T-helper 1 cell treated with Interleukin-12 subunit alpha and Interleukin-12 subunit beta and Interleukin-4 antibody, amounts not matched to agents 30 μg/mL and 1 μg/mL, for 36 hours (primary cell): ENCODE measurements at regions not wholly inside any gene's neighbourhood (a gene's known extent, or its start where the extent isn't known, plus 50 kb on each side); places are given as distances from the start of the nearest gene placed in this dataset.

Experiments
- H3K27ac Mint-ChIP-seq: one replicate; pipeline ENCODE4 v1.8.0; 2021; ENCODE audit warnings: mild to moderate bottlenecking, mixed read lengths
- H3K27me3 Mint-ChIP-seq: one replicate; pipeline ENCODE4 v1.8.0; 2021; ENCODE audit warnings: low read depth, mixed read lengths
- H3K36me3 Mint-ChIP-seq: one replicate; pipeline ENCODE4 v1.8.0; 2021; ENCODE audit warnings: low read depth, mixed read lengths
- H3K4me1 Mint-ChIP-seq: one replicate; pipeline ENCODE4 v1.8.0; 2021; ENCODE audit warnings: low read depth, mixed read lengths
- H3K4me3 Mint-ChIP-seq: one replicate; pipeline ENCODE4 v1.8.0; 2021; ENCODE audit warnings: mild to moderate bottlenecking, moderate library complexity, mixed read lengths
- H3K9me3 Mint-ChIP-seq: one replicate; pipeline ENCODE4 v1.8.0; 2021; ENCODE audit warnings: mixed read lengths

- Mint-ChIP-seq H3K9me3 (peaks cover 21% of the 10 kb centered on the region), H3K4me3 (no peak overlapping the region), H3K27me3 (no peaks in the 10 kb centered on the region), H3K36me3 (no peaks in the 10 kb centered on the region), H3K27ac (no peak overlapping the region), H3K4me1 (no peaks in the 10 kb centered on the region)
Observed at GRCh38 chr16:5442054-5442453, 344.5 kb upstream of the EEF2KMT start.

- no peaks in the 10 kb centered on the region for H3K36me3 Mint-ChIP-seq
- H3K9me3 Mint-ChIP-seq, result peaks cover 21% of the 10 kb centered on the region
- no peaks in the 10 kb centered on the region for H3K4me1 Mint-ChIP-seq
- no peak overlapping the region for H3K4me3 Mint-ChIP-seq
- no peaks in the 10 kb centered on the region for H3K27me3 Mint-ChIP-seq
- H3K27ac Mint-ChIP-seq, result no peak overlapping the region
Observed at GRCh38 chr16:5438591-5438990, 341.0 kb upstream of the EEF2KMT start.

GRCh38 chr16:5433587-5433986, 336.0 kb upstream of the EEF2KMT start:
- H3K4me3 Mint-ChIP-seq, result no peak overlapping the region
- H3K4me1 Mint-ChIP-seq, result no peaks in the 10 kb centered on the region
- no peaks in the 10 kb centered on the region for H3K36me3 Mint-ChIP-seq
- no peaks in the 10 kb centered on the region for H3K27me3 Mint-ChIP-seq
- no peak overlapping the region for H3K27ac Mint-ChIP-seq
- H3K9me3 Mint-ChIP-seq, result peaks cover under 1% of the 10 kb centered on the region

DNA sequence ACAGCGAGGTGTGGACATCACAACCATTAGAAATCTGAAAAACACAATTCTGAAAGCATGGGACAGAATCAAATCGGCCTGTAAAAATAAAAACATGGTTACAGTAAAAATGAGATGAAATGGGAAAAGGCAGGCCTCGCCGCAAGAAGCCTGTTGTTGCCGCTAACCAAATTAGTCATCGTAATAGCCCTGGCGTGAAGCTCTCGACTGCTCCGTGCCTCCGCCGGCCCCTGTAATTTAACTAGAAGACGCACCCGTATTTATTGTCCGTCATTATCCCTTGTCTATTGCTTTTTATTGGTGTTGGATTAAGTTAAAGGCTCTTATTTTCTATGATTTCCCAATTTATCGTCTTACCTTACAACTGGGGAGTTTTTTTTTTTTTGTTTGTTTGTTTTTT, 334.6 kb upstream of the EEF2KMT start:
- Mint-ChIP-seq H3K27ac (no peak overlapping the region), H3K27me3 (no peaks in the 10 kb centered on the region), H3K9me3 (no peaks in the 10 kb centered on the region), H3K36me3 (no peaks in the 10 kb centered on the region), H3K4me3 (no peak overlapping the region), H3K4me1 (no peaks in the 10 kb centered on the region)

DNA sequence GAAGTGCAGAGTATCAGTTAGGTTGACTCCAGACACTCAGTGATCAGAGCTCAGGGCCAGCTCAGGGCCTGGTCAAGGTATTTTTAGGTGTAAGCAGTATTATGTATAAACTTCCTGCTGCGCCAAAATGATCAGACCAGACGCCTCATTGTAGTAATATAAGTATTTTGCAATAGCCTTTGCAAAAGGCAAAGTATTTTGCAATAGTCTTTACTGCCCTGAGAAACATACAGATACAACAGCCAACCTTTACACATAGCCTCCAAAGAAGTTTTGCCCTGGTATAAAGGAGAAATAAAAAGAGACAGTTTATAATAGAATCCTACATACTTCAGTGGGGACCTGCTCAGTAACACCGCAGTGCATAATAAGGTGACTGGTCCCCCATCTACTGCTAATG, 333.0 kb upstream of the EEF2KMT start:
- H3K9me3 Mint-ChIP-seq, result no peaks in the 10 kb centered on the region
- H3K27ac Mint-ChIP-seq, result no peak overlapping the region
- no peaks in the 10 kb centered on the region for H3K36me3 Mint-ChIP-seq
- no peak overlapping the region for H3K4me3 Mint-ChIP-seq
- H3K27me3 Mint-ChIP-seq, result no peaks in the 10 kb centered on the region
- H3K4me1 Mint-ChIP-seq, result no peaks in the 10 kb centered on the region

DNA sequence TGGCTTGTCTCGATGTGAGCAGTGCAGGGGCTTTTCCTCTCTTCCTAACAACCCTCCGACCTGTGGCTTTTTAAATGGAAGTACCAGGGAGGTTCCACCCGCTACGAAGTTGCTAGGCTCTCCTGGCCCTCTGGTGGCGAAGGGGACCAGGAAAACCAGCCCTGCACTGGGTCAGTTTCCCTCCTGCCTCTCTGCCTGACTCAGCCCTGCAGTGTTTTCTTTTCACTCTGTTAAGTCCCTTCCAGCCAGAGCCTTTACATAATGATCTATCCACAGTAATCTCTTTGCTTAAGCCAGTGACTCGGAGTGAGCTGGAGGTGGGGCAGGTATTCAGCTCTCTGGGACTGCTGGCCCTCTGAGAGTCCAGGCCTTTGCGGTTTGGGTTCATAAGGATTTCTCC, 331.3 kb upstream of the EEF2KMT start:
- no peak overlapping the region for H3K4me3 Mint-ChIP-seq
- H3K9me3 Mint-ChIP-seq, result no peaks in the 10 kb centered on the region
- no peaks in the 10 kb centered on the region for H3K4me1 Mint-ChIP-seq
- no peaks in the 10 kb centered on the region for H3K36me3 Mint-ChIP-seq
- no peaks in the 10 kb centered on the region for H3K27me3 Mint-ChIP-seq
- H3K27ac Mint-ChIP-seq, result no peak overlapping the region

GRCh38 chr16:5427571-5427970, 330.0 kb upstream of the EEF2KMT start:
- Mint-ChIP-seq H3K27me3 (no peaks in the 10 kb centered on the region), H3K9me3 (no peaks in the 10 kb centered on the region), H3K27ac (no peak overlapping the region), H3K36me3 (no peaks in the 10 kb centered on the region), H3K4me1 (no peaks in the 10 kb centered on the region), H3K4me3 (no peak overlapping the region)

GRCh38 chr16:5422643-5423496, 325.3 kb upstream of the EEF2KMT start:
- no peak overlapping the region for H3K4me3 Mint-ChIP-seq
- no peaks in the 10 kb centered on the region for H3K36me3 Mint-ChIP-seq
- no peaks in the 10 kb centered on the region for H3K4me1 Mint-ChIP-seq
- H3K9me3 Mint-ChIP-seq, result no peaks in the 10 kb centered on the region
- no peaks in the 10 kb centered on the region for H3K27me3 Mint-ChIP-seq
- no peak overlapping the region for H3K27ac Mint-ChIP-seq

DNA sequence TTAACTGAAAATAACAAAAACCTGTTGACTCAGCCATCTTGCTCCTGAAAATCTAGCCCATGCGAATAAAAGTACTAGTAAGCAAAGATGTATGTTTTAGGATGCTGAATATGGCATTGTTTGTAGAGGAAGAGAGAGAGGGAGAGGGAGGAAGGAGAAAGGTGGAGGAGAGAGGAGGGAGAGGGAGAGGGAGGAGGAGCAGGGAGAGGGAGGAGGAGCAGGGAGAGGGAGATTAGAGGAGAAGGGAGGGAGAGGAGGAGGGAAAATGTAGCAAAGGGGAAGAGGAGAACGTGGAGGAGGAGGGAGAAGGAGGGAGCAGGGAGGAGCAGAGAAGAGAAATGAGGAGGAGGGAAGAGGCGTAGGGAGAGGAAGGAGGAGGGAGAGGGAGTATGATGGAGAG, 324.5 kb upstream of the EEF2KMT start:
- no peak overlapping the region for H3K27ac Mint-ChIP-seq
- no peaks in the 10 kb centered on the region for H3K36me3 Mint-ChIP-seq

GRCh38 chr16:5416013-5416412, 318.4 kb upstream of the EEF2KMT start:
- Mint-ChIP-seq H3K4me3 (no peak overlapping the region), H3K27ac (no peak overlapping the region), H3K27me3 (no peaks in the 10 kb centered on the region), H3K36me3 (no peaks in the 10 kb centered on the region), H3K9me3 (peaks cover 2% of the 10 kb centered on the region), H3K4me1 (no peaks in the 10 kb centered on the region)

More for the DNA sequence above, 324.5 kb upstream of the EEF2KMT start:
- Mint-ChIP-seq H3K4me3 (no peak overlapping the region), H3K9me3 (no peaks in the 10 kb centered on the region), H3K27me3 (no peaks in the 10 kb centered on the region), H3K4me1 (no peaks in the 10 kb centered on the region)

DNA sequence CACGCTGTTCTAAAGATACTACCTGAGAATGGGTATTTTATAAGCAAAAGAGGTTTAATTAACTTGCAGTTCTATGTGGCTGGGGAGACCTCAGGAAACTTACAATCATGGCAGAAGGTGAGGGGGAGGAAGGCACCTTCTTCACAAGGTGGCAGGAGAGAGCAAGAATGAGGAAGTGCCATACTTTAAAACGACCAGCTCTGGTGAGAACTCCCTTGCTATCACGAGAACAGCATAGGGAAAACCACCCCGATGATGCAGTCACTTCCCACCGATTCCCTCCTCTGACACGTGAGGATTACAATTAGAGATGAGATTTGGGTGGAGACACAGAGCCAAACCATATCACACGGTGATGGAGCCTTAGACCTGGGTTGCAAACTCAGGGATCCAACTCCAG, 317.5 kb upstream of the EEF2KMT start:
- Mint-ChIP-seq H3K36me3 (no peaks in the 10 kb centered on the region), H3K27ac (no peak overlapping the region), H3K9me3 (peaks cover 8% of the 10 kb centered on the region), H3K4me1 (no peaks in the 10 kb centered on the region), H3K4me3 (no peak overlapping the region), H3K27me3 (no peaks in the 10 kb centered on the region)

GRCh38 chr16:5412731-5413130, 315.1 kb upstream of the EEF2KMT start:
- Mint-ChIP-seq H3K4me1 (no peaks in the 10 kb centered on the region), H3K9me3 (peaks cover 8% of the 10 kb centered on the region), H3K27ac (no peak overlapping the region), H3K4me3 (no peak overlapping the region), H3K27me3 (no peaks in the 10 kb centered on the region), H3K36me3 (no peaks in the 10 kb centered on the region)

DNA sequence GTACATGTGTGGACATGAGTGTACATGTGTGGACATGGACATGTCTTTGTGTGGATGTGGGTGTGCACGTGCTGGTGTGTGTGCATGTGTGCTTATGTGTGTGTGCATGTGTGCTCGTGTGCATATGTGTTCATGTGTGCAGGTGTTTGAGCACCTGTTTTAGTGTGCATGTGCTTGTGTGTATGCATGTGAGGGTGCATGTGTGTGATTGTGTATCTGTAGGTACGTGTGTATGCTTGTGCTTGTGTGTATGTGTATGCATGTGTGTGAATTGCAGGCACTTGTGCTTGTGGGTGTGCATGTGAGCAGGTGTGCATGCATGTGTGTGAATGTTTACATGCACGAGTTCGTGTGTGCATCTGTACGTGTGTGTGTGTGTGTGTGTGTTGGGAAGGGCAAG, 300.6 kb upstream of the EEF2KMT start:
- no peaks in the 10 kb centered on the region for H3K36me3 Mint-ChIP-seq

DNA sequence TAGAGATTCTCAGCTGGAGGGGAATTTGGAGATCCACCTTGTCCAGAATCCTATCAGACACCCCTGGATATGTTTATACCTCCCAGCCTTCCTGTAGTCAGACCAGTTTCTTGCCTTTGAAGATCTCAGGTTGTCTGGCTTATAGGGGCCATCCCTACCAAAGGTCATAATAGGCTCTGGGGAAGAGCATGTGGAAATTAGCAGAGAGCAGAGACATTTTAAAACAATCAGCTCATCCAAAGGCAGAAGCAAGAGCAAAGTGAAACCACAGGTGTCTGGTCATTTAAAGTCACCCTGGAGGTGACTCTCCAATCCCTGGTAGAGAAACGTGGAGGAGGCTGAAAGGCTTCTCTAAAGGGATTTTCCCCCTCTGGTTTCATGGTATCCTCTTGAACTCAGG, 299.3 kb upstream of the EEF2KMT start:
- no peaks in the 10 kb centered on the region for H3K4me1 Mint-ChIP-seq
- no peaks in the 10 kb centered on the region for H3K27me3 Mint-ChIP-seq
- H3K9me3 Mint-ChIP-seq, result no peaks in the 10 kb centered on the region
- H3K4me3 Mint-ChIP-seq, result no peak overlapping the region
- H3K27ac Mint-ChIP-seq, result no peak overlapping the region
- H3K36me3 Mint-ChIP-seq, result no peaks in the 10 kb centered on the region

More for the DNA sequence above, 300.6 kb upstream of the EEF2KMT start:
- Mint-ChIP-seq H3K4me1 (no peaks in the 10 kb centered on the region), H3K9me3 (no peaks in the 10 kb centered on the region), H3K27ac (no peak overlapping the region), H3K4me3 (no peak overlapping the region), H3K27me3 (no peaks in the 10 kb centered on the region)

GRCh38 chr16:5393070-5393469, 295.5 kb upstream of the EEF2KMT start:
- Mint-ChIP-seq H3K9me3 (no peaks in the 10 kb centered on the region), H3K4me1 (no peaks in the 10 kb centered on the region), H3K4me3 (no peak overlapping the region), H3K27ac (no peak overlapping the region), H3K36me3 (no peaks in the 10 kb centered on the region), H3K27me3 (no peaks in the 10 kb centered on the region)
